WTC11 (cell line): ENCODE measurements at regions not wholly inside any gene's neighbourhood (a gene's known extent, or its start where the extent isn't known, plus 50 kb on each side); places are given as distances from the start of the nearest gene placed in this dataset.

ENCODE experiments used
- CBFB ChIP-seq: sonication (generic); formaldehyde crosslinking; IDR thresholded peaks from 2 replicates; pipeline ENCODE4 v1.8.1; 2022; ENCODE audit warnings: mild to moderate bottlenecking, low read depth, missing genetic modification reagents
- CTCF ChIP-seq: fragments of 200-600 bp; IDR thresholded peaks from 2 replicates; pipeline ENCODE4 v1.8.0; 2022; ENCODE audit warnings: antibody characterized with exemption
- MYBL2 ChIP-seq: sonication (generic); formaldehyde crosslinking; IDR thresholded peaks from 2 replicates; pipeline ENCODE4 v1.8.1; 2023; ENCODE audit warnings: mild to moderate bottlenecking, moderate library complexity, missing genetic modification reagents
- ZNF121 ChIP-seq: sonication (generic); formaldehyde crosslinking; IDR thresholded peaks from 2 replicates; pipeline ENCODE4 v1.8.0; 2023; ENCODE audit warnings: missing genetic modification reagents

- no peak for TF ChIP-seq CBFB
- TF ChIP-seq CTCF = no peak
- no peak for TF ChIP-seq MYBL2 (CRISPR knock-in tag)
- no peak for TF ChIP-seq ZNF121
Observed at GRCh38 chr6:65984089-65984488, 277.1 kb upstream of the EYS start.
